BE2C (cell line): ENCODE measurements at regions not wholly inside any gene's neighbourhood (a gene's known extent, or its start where the extent isn't known, plus 50 kb on each side); places are given as distances from the start of the nearest gene placed in this dataset.
A peak's percentile ranks its signal among the peaks of the same experiment; 100 is the strongest.

Experiments used
- DNase-seq: peaks from one replicate; pipeline ENCODE4 v3.0.0-alpha.2; 2020
- H3K27me3 ChIP-seq: fragments of 250-450 bp; sonication (Bioruptor Pico); 2 replicates; pipeline ENCODE4 v1.5.1; 2020; ENCODE audit warnings: mild to moderate bottlenecking
- H3K36me3 ChIP-seq: fragments of 250-450 bp; sonication (Bioruptor Pico); 2 replicates; pipeline ENCODE4 v1.5.1; 2020; ENCODE audit warnings: mild to moderate bottlenecking
- H3K4me1 ChIP-seq: fragments of 250-450 bp; sonication (Bioruptor Pico); 2 replicates; pipeline ENCODE4 v1.5.1; 2020
- H3K4me3 ChIP-seq: 2 replicates; pipeline ENCODE4 v1.5.1; 2011; ENCODE audit warnings: low read depth, low read length
- H3K9me3 ChIP-seq: fragments of 250-450 bp; sonication (Bioruptor Pico); 2 replicates; pipeline ENCODE4 v1.5.1; 2020
- TF ChIP-seq, protein P1 (sequence below): IDR thresholded peaks from 2 replicates; pipeline ENCODE4 v1.5.1; 2012; ENCODE audit warnings: mild to moderate bottlenecking, low read depth, low read length

DNA sequence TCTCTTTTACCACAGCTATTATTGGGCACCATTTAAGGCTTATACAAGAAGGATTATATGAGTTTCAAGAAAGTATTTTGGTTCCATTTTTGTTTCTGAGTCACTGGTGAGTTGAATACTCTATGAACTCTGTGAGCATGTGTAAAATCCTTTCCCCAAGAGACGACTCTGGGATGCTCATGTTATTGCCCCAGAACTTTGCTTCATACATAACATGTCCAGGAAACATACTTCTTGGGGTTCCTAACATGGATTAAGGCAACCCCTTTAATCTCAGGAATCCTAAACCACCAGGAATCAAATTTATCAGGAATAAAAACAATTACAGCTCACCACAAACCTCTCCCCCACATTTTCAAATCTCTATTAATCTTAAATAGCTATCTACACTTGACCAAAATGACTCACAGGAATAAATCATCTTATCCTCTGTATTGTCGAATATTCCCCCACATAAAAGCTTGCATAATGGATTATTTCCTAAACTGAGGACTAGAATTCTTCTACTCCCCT is 117.5 kb upstream of the COL21A1 start:
- H3K36me3 ChIP-seq: no peaks in the 10 kb centered on the region
- H3K9me3 ChIP-seq: no peaks in the 10 kb centered on the region
- H3K4me3 ChIP-seq: no peak overlapping the region
- no peaks in the 10 kb centered on the region for H3K27me3 ChIP-seq
- no peak for DNase-seq
- TF ChIP-seq, protein P1, sequence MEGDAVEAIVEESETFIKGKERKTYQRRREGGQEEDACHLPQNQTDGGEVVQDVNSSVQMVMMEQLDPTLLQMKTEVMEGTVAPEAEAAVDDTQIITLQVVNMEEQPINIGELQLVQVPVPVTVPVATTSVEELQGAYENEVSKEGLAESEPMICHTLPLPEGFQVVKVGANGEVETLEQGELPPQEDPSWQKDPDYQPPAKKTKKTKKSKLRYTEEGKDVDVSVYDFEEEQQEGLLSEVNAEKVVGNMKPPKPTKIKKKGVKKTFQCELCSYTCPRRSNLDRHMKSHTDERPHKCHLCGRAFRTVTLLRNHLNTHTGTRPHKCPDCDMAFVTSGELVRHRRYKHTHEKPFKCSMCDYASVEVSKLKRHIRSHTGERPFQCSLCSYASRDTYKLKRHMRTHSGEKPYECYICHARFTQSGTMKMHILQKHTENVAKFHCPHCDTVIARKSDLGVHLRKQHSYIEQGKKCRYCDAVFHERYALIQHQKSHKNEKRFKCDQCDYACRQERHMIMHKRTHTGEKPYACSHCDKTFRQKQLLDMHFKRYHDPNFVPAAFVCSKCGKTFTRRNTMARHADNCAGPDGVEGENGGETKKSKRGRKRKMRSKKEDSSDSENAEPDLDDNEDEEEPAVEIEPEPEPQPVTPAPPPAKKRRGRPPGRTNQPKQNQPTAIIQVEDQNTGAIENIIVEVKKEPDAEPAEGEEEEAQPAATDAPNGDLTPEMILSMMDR: no peak
- H3K4me1 ChIP-seq: peaks cover 28% of the 10 kb centered on the region

DNA sequence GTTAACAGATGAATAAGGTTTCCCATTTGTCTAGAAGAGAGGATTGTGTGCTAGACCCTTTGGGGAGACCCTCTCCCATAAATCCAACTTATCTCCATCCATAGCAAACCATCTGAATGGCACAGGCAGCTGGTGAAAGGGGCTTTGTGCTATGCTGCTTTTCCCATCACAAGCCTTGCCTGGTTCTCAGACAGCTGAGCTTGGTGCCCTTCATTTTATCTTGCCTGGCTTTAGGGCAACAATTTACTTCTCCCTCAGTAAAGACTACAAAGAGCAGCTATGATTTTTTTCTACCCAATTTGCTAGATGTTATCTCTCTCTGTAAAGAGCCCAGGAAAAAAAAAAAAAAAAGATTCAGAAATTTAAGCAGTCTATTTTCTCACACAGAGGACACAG is 117.0 kb upstream of the COL21A1 start:
- H3K4me1 ChIP-seq: peaks cover 33% of the 10 kb centered on the region
- TF ChIP-seq, protein P1: no peak
- H3K9me3 ChIP-seq: no peaks in the 10 kb centered on the region

DNA sequence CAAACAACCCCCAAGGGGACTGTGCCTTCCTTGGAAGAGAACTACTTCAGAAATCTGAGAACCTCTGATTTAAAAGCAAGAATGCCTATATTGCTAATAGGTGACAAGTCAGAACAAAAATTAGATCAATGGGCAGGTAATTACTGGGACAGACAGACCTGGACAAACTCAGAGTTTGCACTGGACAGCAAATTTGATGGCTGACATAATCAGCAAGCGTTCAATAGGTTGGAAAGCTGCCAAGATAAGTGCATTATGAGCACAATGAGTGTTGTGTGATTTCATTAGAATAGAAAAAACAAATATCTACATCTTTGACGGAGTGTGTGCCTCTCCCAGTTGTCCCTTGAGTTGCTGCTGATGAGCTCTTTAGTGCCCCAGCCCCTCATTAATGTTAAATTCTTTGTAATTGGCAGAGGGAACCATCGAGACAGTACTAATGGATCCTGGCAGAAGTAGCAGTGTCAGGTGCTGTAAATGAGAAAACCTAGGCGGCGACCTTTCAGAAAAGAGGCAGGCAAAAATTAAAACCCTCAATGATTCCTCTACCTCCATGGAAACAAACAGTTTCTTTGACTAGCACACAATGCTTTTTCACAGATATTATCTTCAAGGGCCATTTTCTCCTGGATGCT is 116.5 kb upstream of the COL21A1 start:
- peaks cover 33% of the 10 kb centered on the region for H3K4me1 ChIP-seq
- no peaks in the 10 kb centered on the region for H3K9me3 ChIP-seq
- TF ChIP-seq, protein P1: no peak
- peak; percentile 28 for DNase-seq
- H3K36me3 ChIP-seq: no peaks in the 10 kb centered on the region
- H3K4me3 ChIP-seq: no peak overlapping the region
- no peaks in the 10 kb centered on the region for H3K27me3 ChIP-seq

More for the DNA sequence above, 117.0 kb upstream of the COL21A1 start:
- peak; percentile 30 for DNase-seq
- H3K27me3 ChIP-seq: no peaks in the 10 kb centered on the region
- no peak overlapping the region for H3K4me3 ChIP-seq
- H3K36me3 ChIP-seq: no peaks in the 10 kb centered on the region

DNA sequence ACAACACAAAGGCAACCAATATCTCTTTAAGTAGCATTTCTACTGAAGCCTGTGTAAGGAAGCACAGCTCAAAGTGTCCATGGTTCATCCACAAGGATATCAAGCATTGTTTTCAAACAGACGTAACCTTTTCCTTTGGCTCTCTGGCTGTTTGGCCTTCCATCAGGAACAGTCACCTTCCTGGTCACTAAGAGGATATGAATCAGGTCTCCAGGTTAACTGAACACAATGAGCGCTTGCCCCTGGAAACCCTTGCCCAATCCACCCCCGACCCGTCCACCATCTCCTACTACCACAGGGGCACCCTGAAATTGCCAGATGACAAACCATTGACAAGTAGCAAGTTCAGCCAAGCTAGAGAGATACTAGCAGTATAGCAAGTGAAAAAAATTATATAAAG is 114.4 kb upstream of the COL21A1 start:
- TF ChIP-seq, protein P1: no peak
- Histone ChIP-seq H3K9me3 (no peaks in the 10 kb centered on the region), H3K27me3 (no peaks in the 10 kb centered on the region), H3K4me1 (peaks cover 33% of the 10 kb centered on the region), H3K36me3 (no peaks in the 10 kb centered on the region), H3K4me3 (no peak overlapping the region)
- DNase-seq: no peak

DNA sequence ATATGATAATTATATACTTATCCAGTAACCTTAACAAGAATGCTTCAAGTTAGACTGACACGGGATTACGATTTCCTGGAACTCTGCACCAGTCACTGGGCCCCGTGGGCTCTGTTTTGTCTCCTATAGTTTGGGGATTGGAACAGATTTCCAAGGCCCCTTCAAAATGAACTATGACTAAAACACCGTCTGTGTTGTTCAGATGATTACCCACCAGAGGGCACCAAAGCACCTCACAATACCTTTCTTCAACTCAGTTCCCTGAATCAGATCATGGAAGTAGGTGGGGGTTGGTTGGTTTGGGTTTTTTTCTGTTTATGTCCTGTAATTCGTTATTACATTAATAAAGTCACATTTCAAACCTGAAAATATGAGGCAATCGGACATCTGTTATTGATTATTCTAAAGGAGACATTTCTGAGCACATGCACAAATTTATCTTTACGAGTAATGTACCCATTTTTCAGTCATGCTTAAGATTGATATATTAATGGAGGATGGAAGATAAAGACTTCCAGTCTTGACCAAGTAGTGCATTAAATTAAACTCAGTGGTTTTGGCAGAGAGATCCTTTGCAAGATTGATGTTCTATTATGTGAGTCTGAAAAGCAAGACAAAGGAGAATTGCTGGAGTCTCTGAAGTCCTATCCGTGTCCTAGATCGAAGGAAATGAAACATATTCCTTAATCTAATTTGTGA is 112.0 kb upstream of the COL21A1 start:
- peak; percentile 70 for DNase-seq

More for the DNA sequence above, 112.0 kb upstream of the COL21A1 start:
- no peaks in the 10 kb centered on the region for H3K9me3 ChIP-seq
- H3K27me3 ChIP-seq: no peaks in the 10 kb centered on the region
- peaks cover 23% of the 10 kb centered on the region for H3K4me1 ChIP-seq
- no peaks in the 10 kb centered on the region for H3K36me3 ChIP-seq
- no peak overlapping the region for H3K4me3 ChIP-seq
- TF ChIP-seq, protein P1: peak; percentile 86
